Pancreas (tissue), 10 donors: ENCODE measurements at regions not wholly inside any gene's neighbourhood (a gene's known extent, or its start where the extent isn't known, plus 50 kb on each side); places are given as distances from the start of the nearest gene placed in this dataset.
A peak's percentile ranks its signal among the peaks of the same experiment; 100 is the strongest.

Source experiments
- ATAC-seq, 4 donors: fragments of 200-7000 bp; cut with Tn5 transposase; one replicate each; pipeline versions ENCODE4 v1.8.0 to v1.9.1; 2020; ENCODE audit warnings: mild to moderate bottlenecking in 4 of 4, moderate library complexity in 4 of 4
- DNase-seq, 6 donors: peaks; one replicate each; pipeline ENCODE4 v3.0.0-alpha.2; 2020
- FAIRE-seq: peaks from 2 replicates; lab custom pipeline; 2012; peaks lifted over from hg19 to GRCh38; lab: Jason Lieb, UNC
- H3K27ac ChIP-seq, 4 donors: fragments of 200-600 bp; sonication (generic); 1 replicate in 3 of 4; 2 replicates in 1 of 4; pipeline versions ENCODE4 v1.5.0 to v1.8.0; 2020
- H3K27me3 ChIP-seq, 4 donors: fragments of 200-600 bp; one replicate each; pipeline ENCODE4 v1.8.0; 2021
- H3K36me3 ChIP-seq, 3 donors: fragments of 200-600 bp; sonication (generic) in 1 of 3; one replicate each; pipeline versions ENCODE4 v1.5.0 to v1.8.0; 2020 to 2021
- H3K4me1 ChIP-seq, 3 donors: fragments of 200-600 bp; one replicate each; pipeline ENCODE4 v1.8.0; 2021
- H3K4me3 ChIP-seq, 4 donors: fragments of 200-600 bp; sonication (generic) in 2 of 4; one replicate each; pipeline versions ENCODE4 v1.5.0 to v1.8.0; 2020 to 2021
- H3K9me3 ChIP-seq, 4 donors: fragments of 200-600 bp; one replicate each; pipeline ENCODE4 v1.8.0; 2021
- WGBS, 2 donors: extraction: QIAGEN DNeasy Blood & Tissue Kit; methylation state at CpG; one replicate each; pipeline ENCODE4 v1.1.7; 2013; 5-methylcytosine and 5-hydroxymethylcytosine counted together
- intact Hi-C, 3 donors: fragments of 100-400 bp; cut with DNase I; formaldehyde crosslinking; loops; one replicate each; pipeline versions ENCODE4 v1.11.1 to v1.14.2; 2022
- TF ChIP-seq, protein P1 (sequence below), 4 donors: fragments of 200-600 bp; sonication (generic) in 3 of 4; IDR thresholded peaks; one replicate each; pipeline versions ENCODE4 v1.5.0 to v1.8.0; 2021; ENCODE audit warnings: antibody characterized with exemption in 4 of 4
- donor health status: healthy with polysubstance abuse.
- donor health status: DM: no; HTN: no; CAD: no; lungs with moderate emphysema.
- donor health status: DM: no; HTN: no; CAD: no.
- donor health status: control.
- donor health status: control.
- donor health status: Bipolar disorder and iron deficiency.
- donor health status: DM: yes; HTN: yes; CAD: no.
- donor health status: DM: no; HTN: no; CAD: no.
- donor health status: DM: no; HTN: no; CAD: no.
- donor health status: DM: yes; HTN: yes; CAD: no.

DNA sequence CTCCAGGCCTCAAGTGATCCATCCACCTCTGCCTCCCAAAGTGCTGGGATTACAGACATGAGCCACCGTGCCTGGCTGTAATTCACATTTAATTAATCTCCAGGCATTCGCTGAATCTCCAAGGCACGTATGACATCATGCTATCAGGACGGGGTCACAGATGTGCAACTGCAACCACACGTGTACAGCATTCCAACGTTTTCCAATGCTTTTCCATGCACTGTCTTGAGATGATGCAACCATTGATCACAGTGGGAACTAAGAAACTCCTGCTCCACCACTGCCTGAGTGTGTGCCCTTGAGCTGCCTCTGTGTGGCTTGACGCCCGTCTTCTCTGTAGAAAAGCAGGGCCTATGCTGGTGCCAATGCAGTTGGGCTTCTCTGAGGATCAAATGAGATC, 119.8 kb upstream of the LYZL2 start:
- Histone ChIP-seq H3K4me3 (no peak overlapping the region), H3K27ac (no peak overlapping the region), H3K9me3 (no peaks in the 10 kb centered on the region), H3K36me3 (no peaks in the 10 kb centered on the region), H3K4me1 (no peaks in the 10 kb centered on the region), H3K27me3 (no peaks in the 10 kb centered on the region)
- DNase-seq (no peak), FAIRE-seq (no peak), ATAC-seq (no peak)
- TF ChIP-seq, protein P1, sequence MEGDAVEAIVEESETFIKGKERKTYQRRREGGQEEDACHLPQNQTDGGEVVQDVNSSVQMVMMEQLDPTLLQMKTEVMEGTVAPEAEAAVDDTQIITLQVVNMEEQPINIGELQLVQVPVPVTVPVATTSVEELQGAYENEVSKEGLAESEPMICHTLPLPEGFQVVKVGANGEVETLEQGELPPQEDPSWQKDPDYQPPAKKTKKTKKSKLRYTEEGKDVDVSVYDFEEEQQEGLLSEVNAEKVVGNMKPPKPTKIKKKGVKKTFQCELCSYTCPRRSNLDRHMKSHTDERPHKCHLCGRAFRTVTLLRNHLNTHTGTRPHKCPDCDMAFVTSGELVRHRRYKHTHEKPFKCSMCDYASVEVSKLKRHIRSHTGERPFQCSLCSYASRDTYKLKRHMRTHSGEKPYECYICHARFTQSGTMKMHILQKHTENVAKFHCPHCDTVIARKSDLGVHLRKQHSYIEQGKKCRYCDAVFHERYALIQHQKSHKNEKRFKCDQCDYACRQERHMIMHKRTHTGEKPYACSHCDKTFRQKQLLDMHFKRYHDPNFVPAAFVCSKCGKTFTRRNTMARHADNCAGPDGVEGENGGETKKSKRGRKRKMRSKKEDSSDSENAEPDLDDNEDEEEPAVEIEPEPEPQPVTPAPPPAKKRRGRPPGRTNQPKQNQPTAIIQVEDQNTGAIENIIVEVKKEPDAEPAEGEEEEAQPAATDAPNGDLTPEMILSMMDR (IDR thresholded peaks at IDR 0.05): no peak
- 63 to 72% methylated on average over 8 of the region's 8 CpGs for WGBS, 2 donors
- intact Hi-C loops: no loop called here

DNA sequence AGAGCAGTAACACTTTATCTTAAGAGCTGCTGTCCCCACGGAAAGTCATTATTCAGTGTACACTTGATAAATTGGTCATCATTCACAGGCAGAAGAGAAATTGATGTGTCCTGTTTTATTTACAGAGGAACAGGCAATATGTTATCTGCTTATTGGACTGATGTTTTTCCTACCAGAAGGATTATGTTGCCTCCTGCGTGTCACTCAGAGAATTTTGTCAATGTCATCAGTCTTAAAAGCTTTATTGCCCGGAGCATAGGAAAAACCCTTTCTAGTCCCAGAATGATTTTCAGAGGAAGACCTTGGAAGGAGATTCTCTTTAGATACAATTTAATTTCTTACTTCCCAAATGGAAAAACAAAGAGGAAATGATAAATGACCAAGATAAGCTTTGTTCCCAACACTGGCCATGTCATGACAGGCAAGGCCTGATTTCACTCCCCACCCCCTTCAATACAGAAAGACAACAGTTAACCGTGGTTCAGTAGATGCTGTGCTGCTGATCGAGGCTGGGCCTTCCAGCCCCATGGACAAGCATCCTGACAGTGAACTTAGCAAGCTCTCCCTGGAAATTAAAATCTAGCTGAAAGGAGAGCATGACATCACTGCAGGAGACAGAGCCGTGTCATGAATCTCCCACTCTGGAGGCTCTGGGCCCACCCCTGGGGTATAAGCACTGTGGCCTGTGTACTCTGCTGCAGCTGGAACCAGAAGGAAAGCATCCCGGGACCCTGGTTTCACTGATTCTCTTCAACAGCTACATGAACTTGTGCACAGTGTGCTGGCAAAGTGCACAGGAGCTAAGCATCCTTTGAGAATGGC, 118.8 kb upstream of the LYZL2 start:
- Histone ChIP-seq H3K27ac (no peak overlapping the region), H3K4me1 (no peaks in the 10 kb centered on the region), H3K27me3 (no peaks in the 10 kb centered on the region), H3K9me3 (no peaks in the 10 kb centered on the region), H3K4me3 (no peak overlapping the region), H3K36me3 (no peaks in the 10 kb centered on the region)
- WGBS, 2 donors: 50 to 57% methylated on average over 7 of the region's 7 CpGs
- DNase-seq (no peak), ATAC-seq (no peak), FAIRE-seq (no peak)
- TF ChIP-seq, protein P1 (IDR thresholded peaks at IDR 0.05): no peak
- intact Hi-C loops: no loop called here

DNA sequence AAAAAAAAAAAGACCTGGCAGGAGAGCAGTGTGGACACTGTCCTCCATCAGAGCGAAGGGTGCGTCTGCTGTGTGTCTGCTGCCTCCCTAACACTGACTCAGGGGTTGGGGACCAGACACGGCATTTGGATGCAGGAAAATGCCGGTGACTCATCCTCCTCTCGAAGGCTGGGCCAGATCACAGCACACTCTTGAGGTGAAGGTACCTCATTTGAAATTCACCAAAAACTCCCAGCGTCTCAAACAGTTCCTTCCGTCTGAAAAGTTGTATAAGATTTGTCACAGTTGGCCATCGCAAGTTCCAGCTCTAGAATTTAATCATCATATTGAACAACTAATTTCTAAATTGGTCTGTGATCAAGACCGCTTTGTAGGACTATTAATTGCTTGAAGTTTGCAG, 118.1 kb upstream of the LYZL2 start:
- intact Hi-C loops: no loop called here

DNA sequence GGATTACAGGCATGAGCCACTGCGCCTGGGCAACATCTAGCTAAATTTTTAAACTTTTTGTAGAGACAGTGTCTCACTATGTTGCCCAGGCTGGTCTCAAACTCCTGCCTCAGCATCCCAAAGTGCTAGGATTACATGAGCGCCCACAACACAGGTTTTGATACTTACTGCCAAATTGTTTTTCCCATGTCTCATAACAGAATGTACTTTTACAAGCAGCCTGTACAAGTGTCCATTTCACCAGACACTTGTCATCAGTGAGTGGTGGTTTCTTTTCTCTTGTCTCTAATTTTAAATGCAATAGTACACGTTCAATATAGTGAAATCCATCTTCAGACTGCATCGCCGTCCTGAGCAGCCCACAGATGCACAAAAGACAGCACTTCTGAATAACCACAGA, 116.4 kb upstream of the LYZL2 start:
- H3K36me3 ChIP-seq: no peaks in the 10 kb centered on the region
- no peak for DNase-seq
- ATAC-seq: no peak
- H3K27ac ChIP-seq: no peak overlapping the region
- no peak for FAIRE-seq
- intact Hi-C loops: no loop called here
- H3K27me3 ChIP-seq: no peaks in the 10 kb centered on the region
- 65 to 86% methylated on average over 5 of the region's 5 CpGs for WGBS, 2 donors
- no peaks in the 10 kb centered on the region for H3K4me1 ChIP-seq
- TF ChIP-seq, protein P1 (IDR thresholded peaks at IDR 0.05): no peak
- H3K4me3 ChIP-seq: no peak overlapping the region
- no peaks in the 10 kb centered on the region for H3K9me3 ChIP-seq

More for the DNA sequence above, 118.1 kb upstream of the LYZL2 start:
- Histone ChIP-seq H3K9me3 (no peaks in the 10 kb centered on the region), H3K27ac (no peak overlapping the region), H3K36me3 (no peaks in the 10 kb centered on the region), H3K27me3 (no peaks in the 10 kb centered on the region), H3K4me1 (no peaks in the 10 kb centered on the region), H3K4me3 (no peak overlapping the region)
- TF ChIP-seq, protein P1 (IDR thresholded peaks at IDR 0.05): no peak
- ATAC-seq (peak in 1 of 4 donors; percentile 18), DNase-seq (no peak), FAIRE-seq (no peak)
- 75% methylated on average over 9 of the region's 9 CpGs for WGBS, 2 donors

DNA sequence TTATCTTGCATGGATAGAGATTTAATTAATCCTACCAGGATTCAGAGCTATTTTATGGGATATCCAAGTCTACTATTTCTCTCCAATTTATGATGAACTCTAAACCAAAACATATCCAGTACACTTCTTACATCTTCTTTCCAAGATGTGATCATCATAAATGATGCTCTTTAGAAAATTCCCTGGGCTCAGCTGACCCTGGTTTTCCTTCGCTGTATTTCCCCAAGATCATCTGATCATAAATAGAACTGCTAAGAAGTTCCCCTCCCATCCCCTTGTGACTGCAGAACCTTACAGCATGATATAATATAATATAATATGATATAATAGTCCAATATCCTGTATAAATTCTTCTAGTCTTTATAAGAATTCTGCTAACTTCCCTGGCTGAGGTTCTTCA, 114.6 kb upstream of the LYZL2 start:
- Histone ChIP-seq H3K36me3 (no peaks in the 10 kb centered on the region), H3K4me3 (no peak overlapping the region), H3K27me3 (no peaks in the 10 kb centered on the region), H3K9me3 (no peaks in the 10 kb centered on the region), H3K27ac (no peak overlapping the region), H3K4me1 (no peaks in the 10 kb centered on the region)
- WGBS, 2 donors: 88 to 90% methylated on average over 1 of the region's 1 CpG
- ATAC-seq: no peak
- intact Hi-C loops: no loop called here
- TF ChIP-seq, protein P1 (IDR thresholded peaks at IDR 0.05): no peak
- FAIRE-seq: no peak
- DNase-seq: no peak
